Ecto neural progenitor cell (in vitro differentiated cells): ENCODE measurements at regions not wholly inside any gene's neighbourhood (a gene's known extent, or its start where the extent isn't known, plus 50 kb on each side); places are given as distances from the start of the nearest gene placed in this dataset.
A peak's percentile ranks its signal among the peaks of the same experiment; 100 is the strongest.

Experiments
- DNase-seq: peaks from one replicate; pipeline ENCODE4 v3.0.0-alpha.2; 2018; ENCODE audit warnings: low spot score

DNA sequence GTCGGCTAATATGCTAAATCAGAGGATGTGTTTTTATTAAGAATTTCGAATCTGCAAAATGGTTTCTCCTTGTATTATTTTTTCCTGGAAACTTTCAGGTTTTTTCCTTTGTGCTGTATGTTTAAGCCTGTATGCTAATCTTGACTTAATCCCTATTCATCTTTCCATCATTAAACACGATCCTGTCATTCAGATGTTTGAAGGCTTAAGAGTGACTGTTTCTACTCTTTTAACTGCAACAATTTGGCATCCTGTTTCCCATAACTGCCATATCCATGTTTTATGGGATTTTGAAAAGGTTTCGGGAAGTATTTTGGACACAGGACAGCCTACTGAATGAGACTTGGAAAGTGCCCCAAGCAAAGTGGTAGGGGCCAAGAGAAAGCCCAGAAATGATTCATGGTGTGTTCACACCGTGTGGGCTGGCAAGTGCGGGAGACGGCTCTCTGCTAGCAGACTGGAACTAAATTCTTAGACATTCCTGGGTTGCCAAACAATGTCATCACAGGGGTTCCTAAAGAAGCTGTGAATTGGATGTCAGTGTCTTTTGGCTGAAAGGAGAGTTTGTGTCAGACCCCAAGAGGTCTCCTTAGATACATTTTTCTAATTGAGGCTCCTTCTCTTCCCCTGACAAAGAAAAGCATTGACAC lies 125.4 kb upstream of the ADAMTS16 start:
- DNase-seq = peak; percentile 66

DNA sequence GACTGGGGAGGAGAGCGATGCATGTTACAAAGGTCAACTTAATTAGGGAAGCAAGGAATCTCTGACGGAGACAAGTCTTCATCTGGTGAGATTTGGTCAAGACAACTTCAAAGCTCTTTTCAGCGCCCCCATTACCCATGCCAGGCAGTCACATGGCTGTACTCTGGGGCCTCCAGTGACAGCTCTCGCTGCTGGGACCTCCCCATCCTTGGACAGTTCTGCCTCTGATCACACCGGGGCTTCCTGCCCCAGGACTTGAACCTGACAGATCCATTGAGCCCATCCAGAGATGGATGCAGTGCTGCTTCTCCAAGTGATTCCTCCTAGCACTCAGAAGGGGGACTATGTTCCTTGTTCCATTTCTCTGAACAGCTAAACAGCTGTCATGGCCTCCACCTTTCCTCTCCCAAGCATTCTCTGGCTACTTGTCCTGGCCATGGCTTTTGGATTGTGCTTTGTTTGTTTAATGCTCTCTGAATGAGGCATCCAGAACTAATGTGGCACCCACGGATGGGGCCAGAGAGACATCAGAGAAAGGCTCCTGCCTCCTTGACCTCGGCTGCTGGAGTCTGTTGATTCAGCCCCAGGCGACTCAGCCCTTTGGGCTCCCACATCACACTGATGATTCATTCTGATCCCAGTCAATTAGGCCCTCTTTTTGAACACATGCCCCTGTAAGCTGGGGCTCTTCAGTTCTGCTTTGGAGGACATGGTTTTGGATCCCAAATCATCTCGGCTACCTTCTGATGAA lies 122.1 kb upstream of the ADAMTS16 start:
- DNase-seq = no peak

DNA sequence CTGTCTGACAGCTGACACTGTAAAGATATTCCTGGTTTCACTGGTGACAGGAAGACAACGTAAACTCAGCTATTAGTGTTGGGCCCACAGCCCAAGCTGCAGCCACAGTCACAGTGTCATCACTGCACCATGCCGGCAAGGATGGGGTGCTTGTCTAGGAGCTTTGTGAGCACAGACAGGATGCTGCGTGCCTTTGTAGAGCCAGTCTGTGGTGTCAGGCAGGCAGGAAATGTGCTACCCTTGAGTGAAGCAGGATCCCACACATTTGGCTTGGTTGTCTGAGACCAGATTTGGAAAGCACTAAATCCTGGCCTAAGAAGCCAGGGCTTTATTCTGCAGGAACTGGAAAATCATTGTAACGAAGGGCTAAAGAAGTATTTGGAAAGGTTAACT lies 121.6 kb upstream of the ADAMTS16 start:
- DNase-seq = no peak

DNA sequence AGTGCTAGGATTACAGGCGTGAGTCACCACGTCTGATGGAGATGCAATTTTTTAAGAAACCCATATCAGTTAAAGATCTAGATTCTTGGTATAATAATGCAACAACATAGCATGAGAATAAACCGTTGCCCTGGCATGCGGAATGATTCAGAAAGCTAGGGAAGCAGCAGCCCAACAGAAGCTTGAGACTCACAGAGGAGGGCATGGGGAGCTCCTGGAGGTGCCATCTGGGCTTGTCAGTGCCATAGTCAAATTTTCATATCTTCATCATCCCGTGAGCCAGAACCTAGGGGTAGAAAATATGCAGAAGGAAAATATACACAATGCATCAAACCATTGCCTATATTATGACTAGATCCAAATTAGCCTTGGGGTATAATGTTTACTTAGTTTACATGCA lies 118.7 kb upstream of the ADAMTS16 start:
- no peak for DNase-seq

DNA sequence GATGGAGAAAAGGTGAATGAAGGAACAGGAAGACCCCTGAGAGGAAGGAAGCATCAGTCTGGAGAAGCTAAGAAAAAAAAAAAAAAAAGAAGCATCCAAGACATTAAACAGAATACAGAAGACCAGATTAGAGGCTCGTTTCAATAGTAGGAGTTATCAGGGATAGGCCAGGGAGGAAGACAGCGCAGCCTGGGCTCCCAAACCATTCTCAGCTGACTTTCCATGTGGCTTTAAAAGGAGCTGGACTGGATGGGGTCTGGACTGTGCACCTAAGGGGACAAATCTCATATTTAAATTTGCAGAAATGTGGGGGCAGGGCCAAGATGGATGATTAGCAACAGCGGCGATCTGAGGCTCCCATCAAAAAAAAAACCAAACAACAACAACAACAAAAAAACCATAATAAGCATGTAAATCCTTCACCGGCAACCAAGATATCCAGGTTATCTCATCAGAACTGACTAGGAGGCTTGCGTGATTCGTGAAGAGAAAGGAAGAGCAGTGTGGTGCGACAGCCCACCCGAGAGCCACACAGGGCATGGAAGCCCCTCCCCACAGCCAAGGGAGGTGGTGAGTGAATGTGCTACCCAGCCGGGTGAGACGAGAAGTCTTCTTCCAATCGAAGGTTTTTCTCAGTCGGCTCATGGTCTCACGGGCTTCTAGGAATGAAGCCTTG lies 114.9 kb upstream of the ADAMTS16 start:
- DNase-seq = no peak

DNA sequence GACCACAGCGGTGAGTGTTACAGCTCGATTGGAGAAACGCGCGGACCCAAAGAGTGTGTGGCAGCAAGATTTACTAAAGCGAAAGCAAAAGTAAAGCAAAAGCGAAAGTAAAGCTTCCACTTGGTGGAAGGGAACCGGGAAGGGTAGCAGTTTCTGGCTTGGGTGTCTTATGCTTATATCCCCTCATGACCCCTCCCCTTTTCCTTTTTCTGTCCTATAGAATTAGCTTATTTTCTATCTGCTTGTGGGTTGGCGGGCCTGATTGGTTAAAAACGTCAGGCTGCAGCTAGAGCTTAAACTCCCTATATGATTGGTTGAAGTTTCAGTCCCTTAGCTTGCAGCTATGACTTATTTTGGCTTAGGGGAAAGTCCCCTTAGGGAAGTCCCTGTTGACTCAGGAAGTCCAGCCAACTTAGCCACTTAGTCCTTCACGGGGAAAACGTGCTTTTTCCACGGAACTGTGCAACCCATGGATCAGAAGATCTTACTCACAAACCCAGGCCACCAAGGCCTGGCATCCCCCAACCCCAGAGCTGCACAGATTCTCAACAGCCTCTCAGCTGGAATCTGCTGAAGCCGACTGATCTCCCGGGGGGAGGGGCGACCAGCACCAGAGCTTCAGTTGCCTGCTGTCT lies 114.2 kb upstream of the ADAMTS16 start:
- no peak for DNase-seq

DNA sequence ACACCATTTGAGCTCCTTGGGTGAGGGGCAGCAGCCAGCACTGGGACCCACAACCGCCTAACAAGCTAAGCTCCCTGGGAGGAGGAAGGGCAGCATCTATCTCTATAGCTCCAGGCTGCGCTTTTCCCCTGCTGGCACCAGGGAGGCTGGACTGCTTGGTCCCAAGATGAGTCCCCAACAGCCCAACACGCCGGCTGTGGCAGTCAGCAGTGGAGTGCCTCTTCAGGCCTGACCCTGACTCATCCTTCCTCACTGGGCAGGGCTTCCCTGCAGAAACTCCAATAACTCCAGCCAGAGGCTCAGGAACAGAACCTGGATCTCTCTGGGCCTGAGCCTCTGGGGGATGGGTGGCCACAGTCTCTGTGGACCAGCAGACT lies 113.7 kb upstream of the ADAMTS16 start:
- no peak for DNase-seq

DNA sequence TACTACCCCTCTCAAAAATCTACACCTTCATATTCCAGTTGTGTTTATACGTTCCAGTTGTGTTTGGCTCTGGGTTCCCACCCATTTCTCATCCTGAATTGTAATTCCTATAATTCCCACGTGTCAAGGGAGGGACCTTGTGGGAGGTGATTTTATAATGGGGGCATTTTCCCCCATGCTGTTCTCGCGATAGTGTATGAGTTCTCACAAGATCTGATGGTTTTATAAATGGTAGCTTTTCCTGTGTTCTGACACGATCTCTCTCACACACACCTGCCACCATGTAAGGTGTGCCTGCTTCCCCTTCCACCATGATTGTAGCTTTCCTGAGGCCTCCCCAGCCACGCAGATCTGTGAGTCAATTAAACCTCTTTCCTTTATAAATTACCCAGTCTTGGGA lies 108.5 kb upstream of the ADAMTS16 start:
- DNase-seq = no peak

DNA sequence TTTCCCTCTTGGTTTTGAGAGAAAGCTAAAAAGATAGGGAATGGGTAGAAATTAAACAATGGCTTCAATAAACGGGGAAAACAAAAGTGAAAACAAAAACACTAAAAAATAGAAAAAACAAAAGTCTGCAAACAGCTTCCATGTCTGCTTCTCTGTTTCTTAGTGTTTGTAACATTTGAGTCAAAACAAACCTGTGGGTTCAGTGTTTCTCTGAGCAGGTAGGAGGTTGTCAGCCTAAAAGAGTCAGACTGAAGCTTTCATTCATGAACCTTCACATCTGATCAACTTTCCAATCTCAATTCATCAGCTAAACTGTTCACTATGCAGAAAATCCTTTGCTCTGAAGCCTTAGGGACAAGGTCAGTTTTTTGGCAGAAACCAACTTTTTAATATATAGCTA lies 102.5 kb upstream of the ADAMTS16 start:
- no peak for DNase-seq

DNA sequence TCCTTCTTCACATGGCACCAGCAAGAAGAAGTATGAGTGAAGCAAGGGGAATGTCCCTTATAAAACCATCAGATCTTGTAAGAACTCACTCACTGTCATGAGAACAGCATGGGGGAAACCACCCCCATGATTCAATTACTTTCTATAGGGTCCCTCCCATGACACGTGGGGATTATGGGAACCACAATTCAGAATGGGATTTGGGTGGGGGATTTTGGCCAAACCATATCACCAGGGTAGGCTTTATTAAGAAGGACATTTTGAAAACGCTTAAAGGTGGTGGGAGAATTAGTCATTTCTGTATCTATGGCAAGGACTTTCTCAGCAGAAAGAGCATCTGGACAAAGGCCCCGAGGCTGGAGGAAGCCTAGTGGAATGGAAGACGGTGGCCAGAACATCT lies 100.2 kb upstream of the ADAMTS16 start:
- DNase-seq = no peak

DNA sequence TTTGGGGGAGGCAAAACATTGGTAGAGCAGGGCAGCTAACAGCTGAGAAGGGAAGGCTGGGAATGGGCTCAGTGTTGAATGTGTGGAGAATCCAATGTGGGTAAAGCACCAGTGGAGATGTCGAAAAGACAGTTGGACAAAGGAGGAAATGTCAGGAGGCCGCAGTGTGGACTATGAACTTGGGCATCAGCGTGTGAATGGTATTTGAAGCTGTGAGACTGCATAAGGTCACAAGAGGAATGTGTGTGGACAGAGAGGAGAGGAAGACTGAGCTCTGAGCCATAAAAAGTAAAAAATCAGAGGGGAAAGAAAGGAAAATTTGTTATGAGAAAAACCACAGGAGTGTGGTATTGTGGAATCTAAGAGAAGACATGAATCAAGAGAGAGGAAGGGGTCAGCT lies 99.4 kb upstream of the ADAMTS16 start:
- no peak for DNase-seq

DNA sequence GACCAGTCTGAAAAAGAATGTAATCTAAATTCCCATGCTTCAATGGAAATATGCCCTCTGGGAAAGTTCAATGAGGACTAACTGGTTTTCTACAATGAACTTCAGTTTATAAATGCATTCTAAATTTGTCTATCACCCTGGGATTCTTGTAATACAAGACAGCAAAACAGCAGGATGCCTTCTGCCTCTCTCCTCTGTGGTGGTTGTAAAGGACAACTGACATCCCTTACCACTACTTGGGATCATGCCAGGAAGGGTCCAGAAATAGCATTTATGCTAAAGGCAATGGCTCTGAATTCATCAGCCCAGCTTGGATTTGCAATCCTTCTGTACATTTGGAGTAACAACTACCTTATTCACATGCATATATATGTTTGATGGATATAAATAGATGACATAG lies 97.3 kb upstream of the ADAMTS16 start:
- DNase-seq = no peak

DNA sequence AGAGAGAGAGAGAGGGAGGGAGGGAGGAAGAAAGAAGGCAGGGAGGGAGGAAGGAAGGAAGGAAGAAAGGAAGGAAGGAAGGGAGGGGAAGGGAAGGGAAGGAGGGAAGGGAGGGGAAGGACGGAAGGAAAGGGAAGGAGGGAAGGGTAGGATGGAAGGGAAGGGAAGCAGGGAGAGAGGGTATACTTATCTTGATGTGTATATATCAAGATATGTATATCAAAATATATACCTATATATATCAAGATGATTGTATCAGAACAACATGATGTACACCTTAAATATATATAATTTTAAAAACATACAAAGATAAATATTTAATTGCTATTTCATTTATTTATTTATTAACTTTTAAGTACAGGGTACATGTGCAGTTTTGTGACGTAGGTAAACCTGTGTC lies 96.8 kb upstream of the ADAMTS16 start:
- DNase-seq = no peak

DNA sequence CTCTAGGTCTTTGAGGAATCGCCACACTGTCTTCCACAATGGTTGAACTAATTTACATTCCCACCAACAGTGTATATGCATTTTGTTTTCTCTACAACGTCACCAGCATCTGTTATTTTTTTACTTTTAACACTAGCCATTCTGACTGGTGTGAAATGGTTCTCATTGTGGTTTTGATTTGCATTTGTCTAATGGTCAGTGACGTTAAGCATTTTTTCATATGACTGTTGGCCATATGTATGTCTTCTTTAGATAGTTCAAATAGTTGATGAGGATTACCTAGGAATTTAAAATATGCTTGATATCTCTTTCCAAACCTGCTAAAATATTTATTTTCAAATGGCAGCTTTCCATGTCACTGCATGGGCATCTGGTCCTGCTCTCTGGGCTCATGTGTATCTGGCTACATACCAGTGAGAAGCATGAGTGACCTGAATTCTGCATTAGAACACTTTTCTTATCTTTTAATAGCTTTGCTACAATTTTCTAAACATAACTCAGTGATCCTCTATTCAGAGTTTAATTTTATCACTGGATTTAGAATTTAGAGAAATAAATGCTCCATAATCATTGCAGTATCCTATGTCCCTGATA lies 95.8 kb upstream of the ADAMTS16 start:
- DNase-seq = no peak

DNA sequence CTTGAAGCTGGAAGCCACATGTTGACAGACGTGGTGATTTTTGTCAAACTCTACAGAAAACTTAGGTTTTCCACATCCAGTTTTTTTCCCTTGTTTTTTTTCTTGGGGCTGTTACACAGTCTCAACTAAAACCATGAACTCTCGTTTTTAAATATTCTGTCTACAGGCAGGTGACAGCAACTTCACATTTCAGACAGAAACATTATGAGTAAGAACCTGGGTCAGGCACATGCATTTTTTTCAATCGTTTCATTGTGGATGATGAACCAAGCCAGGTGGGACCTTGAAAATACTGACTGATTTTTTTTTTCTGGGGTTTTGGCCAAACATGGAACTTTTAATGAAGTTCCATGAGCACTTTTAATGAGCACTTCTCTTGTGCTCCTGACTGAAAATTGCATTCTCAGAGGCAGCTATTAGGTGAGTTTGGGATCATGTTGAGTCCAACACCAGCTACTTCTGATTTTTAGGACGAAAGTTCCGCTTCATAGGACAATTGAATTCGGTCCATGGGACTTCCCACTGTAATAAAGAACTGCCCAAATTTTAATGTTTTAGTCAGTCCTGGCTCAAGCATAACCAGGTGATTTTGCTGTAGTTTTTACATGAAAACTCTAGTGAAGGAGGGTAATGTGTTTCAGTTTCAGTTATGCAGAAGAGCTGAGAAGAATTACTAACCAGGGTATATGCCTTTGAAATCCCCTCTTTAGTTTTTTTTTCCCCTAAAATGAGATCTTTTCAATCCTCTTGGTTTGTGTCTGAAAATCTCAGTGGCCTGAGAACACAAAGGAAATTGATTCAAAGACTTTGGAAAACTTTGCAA lies 93.2 kb upstream of the ADAMTS16 start:
- no peak for DNase-seq

DNA sequence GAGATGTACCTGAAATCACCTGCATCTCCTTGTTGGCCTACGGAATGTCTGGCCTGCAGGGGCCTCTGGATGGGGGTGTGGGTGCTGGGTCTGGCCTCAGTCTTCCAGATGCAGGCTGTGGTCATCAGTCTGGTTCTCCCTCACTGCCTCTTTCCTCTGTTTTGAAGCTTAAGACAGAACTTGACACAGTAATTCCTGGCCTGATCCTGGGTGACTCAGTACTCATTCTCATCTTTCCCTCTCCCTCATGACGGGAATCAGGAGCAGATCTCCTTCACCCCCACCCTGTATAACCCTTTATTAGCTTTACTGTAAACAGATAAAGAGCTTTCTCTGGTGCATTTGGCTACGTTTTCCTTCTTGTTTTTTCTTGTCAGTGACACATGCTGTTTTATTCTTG lies 89.3 kb upstream of the ADAMTS16 start:
- no peak for DNase-seq

DNA sequence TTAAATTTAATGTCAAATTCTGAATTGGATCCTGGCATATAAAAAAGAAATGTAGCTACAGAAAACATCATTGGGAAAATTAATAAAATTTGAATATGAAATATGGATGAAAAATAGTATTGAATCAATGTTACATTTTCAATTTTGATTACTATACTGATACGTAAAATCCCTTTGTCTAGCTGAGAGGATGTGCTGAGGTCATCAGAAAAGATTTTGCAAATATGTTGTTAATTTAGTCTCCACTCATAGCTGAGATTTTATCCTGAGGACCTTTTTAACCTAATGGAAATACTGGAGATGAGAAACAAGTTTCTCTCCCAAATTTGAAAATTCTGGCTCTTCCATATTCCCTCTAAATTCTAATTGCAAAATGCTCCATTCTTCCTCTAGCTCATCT lies 84.4 kb upstream of the ADAMTS16 start:
- DNase-seq = no peak

DNA sequence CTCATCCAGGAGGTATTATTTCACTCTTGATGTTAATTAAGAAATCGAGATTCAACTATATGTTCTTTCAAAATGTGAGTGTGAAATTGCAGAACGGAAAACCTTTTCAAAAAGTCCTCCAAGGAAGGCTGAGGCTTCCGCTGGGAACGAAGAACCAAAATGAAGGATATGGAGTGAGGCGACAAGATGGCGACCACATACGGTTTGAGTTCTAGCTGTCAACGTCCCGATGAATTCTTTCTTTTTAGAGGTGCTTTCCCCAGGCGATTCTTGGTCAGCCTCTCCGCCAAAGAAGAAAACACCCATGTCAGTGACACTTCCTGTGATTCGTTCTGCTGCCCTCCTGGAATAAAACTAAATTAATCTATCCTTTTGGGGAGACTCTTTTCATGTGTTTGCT lies 78.3 kb upstream of the ADAMTS16 start:
- no peak for DNase-seq

DNA sequence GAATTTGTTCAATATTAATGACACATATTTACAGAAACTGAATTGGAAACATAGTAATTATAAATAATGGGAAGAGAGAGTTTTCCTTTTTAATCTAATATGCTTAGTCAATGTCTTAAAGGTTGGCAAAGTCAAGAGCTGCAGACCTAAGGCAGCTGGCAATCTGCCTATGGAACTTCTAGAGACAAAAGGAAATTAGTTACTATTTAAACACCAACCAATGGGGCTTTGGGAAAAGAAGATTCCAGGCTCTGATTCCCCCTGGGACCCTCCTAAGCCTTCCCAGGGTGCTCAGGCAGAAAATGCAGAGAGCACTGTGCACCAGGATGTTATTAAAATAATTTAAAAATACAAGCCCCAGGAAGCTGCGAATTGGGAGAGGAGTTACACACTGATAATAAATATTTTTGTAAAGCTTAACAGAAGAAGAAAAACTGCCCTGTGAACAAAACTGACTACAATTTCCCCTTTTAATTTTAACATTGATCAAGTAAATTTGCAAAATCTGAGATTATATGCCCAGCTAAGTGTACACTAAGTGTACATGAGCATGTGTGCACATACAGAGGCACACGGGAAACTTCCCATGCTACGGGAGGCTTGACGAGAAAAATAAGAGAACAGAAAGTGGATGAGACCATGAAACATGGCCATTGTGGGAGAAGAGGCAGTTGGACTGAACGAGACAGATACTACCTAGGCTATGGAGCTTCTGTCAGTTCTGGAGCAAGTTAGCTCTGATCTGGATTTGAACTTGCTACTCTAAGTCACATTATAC lies 77.4 kb upstream of the ADAMTS16 start:
- DNase-seq = no peak

DNA sequence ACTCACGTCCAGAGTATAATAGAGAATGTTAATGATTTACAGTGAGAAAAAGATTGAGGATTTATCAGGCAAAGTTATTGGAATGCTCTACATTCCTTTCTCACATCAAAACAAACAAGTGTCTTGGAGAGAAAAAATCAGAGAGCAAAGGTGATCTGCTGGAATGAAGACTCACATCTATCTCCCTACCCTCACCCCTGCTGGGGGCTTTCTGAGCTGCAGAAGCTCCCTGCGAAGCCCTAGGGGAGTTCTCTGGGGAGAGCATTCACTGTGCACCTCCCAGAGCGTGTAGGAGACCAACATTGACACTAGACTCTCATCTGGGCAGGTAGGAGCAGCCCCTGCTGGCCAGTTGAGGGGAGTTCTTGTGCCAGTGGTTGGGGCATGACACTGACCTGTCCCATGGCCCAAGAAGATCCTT lies 76.6 kb upstream of the ADAMTS16 start:
- no peak for DNase-seq

DNA sequence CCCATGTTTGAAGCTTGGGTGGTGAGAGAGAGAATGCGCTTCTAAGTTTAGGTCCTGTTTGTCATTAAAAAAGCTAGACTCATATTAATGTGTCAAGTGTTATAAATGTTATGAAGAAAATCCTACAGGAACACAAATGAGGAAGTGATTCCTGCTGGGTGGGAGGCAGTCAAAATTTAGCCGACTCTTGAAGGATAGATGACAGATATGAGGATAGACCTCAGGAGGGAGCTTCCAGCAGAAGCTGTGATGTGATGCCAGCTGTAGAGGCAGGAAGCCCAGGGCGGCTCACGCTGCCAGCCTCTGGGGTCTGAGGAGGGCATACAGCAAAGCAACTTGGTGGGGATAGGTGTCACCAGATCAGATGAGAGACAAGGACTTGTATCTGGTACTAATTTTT lies 74.7 kb upstream of the ADAMTS16 start:
- DNase-seq = no peak
